ENCODE measurements at regions not wholly inside any gene's neighbourhood (a gene's known extent, or its start where the extent isn't known, plus 50 kb on each side); places are given as distances from the start of the nearest gene placed in this dataset.

DNA sequence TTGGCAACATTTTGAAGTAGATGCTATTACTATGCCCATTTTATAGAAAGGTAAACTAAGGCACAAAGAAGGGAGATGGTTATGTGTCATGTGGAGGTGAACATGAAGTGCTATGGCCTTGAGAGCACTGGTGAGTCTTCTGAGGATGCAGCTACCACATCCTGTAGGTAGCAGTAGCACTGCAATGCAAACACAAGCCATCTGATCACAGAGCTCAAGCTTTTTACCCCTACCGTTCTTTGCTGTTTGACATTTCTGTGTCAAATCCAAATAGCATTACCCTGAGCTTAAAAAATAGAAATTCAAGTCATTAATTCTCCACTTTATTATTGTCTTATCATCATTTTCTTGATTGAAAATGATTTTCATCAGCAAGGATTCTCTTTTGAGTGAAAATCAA, 382.9 kb downstream of the KCTD12 start:
- H3K27ac Mint-ChIP-seq = no peak overlapping the region
- H3K4ac ChIP-seq (ENCODE audit: low read depth, low read length) = no peak overlapping the region
- no peak overlapping the region for H2BK15ac ChIP-seq (ENCODE audit: low read depth, low read length)
- H2BK20ac ChIP-seq (ENCODE audit: low read depth, low read length, poor library complexity, severe bottlenecking) = no peak overlapping the region
- H3K27me3 Mint-ChIP-seq (ENCODE audit: low read depth) = no peaks in the 10 kb centered on the region; the same call in 1 of the 2 replicates
- no peak overlapping the region for H3K14ac ChIP-seq (ENCODE audit: insufficient read depth, low read length)
- H2AK5ac ChIP-seq (ENCODE audit: insufficient read length, low read length) = no peak overlapping the region
- peaks cover 3 to 10% of the 10 kb centered on the region in 2 experiments for H3K4me1 Mint-ChIP-seq
- no peak overlapping the region for H3K27ac ChIP-seq (ENCODE audit: insufficient read length, low read depth, low read length)
- no peak overlapping the region for H3K4me2 ChIP-seq (ENCODE audit: insufficient read depth, insufficient read length, low read length)
- no peaks in the 10 kb centered on the region for H3K4me1 ChIP-seq (ENCODE audit: insufficient read depth, low read length)
- H3K23ac ChIP-seq (ENCODE audit: insufficient read length, low read depth, low read length) = no peak overlapping the region
- no peak overlapping the region for H2AFZ ChIP-seq (ENCODE audit: low read length)
- H3K79me1 ChIP-seq (ENCODE audit: insufficient read depth, low read depth, low read length, poor library complexity, severe bottlenecking) = no peaks in the 10 kb centered on the region
- H3K79me2 ChIP-seq (ENCODE audit: insufficient read depth, low read length) = no peaks in the 10 kb centered on the region
- no peak overlapping the region for H4K5ac ChIP-seq (ENCODE audit: insufficient read length, low read depth, low read length)
- no peaks in the 10 kb centered on the region for H3K23me2 ChIP-seq (ENCODE audit: insufficient read length, low read depth, low read length, poor library complexity, severe bottlenecking)
- H3K9ac ChIP-seq (ENCODE audit: extremely low read depth, insufficient read length, low read length) = no peak overlapping the region
- H3K36me3 Mint-ChIP-seq (ENCODE audit: insufficient read depth in 1 of 3, low read depth in 3 of 3) = no peaks in the 10 kb centered on the region
- H3K27me3 ChIP-seq (ENCODE audit: insufficient read depth, low read length) = no peaks in the 10 kb centered on the region
- no peak overlapping the region for H2BK12ac ChIP-seq (ENCODE audit: insufficient read length, low read depth, low read length)
- DNase-seq = no peak
- WGBS (ENCODE audit: extremely low coverage, insufficient read length, low lambda C conversion rate) = no CpG with 5 or more reads among the region's 1 CpG
- H2BK5ac ChIP-seq (ENCODE audit: insufficient read length, low read length) = no peak overlapping the region
- H4K91ac ChIP-seq (ENCODE audit: insufficient read length, low read depth, low read length) = no peak overlapping the region
- no peak overlapping the region for H3T11ph ChIP-seq (ENCODE audit: low read length)
- no peak overlapping the region for H3K56ac ChIP-seq (ENCODE audit: insufficient read length, low read depth, low read length)
- no peak overlapping the region for H3K18ac ChIP-seq (ENCODE audit: insufficient read length, low read depth, low read length)
- H3K9me3 ChIP-seq (ENCODE audit: control insufficient read depth, low read depth, low read length) = no peaks in the 10 kb centered on the region
- TF ChIP-seq, protein P1, sequence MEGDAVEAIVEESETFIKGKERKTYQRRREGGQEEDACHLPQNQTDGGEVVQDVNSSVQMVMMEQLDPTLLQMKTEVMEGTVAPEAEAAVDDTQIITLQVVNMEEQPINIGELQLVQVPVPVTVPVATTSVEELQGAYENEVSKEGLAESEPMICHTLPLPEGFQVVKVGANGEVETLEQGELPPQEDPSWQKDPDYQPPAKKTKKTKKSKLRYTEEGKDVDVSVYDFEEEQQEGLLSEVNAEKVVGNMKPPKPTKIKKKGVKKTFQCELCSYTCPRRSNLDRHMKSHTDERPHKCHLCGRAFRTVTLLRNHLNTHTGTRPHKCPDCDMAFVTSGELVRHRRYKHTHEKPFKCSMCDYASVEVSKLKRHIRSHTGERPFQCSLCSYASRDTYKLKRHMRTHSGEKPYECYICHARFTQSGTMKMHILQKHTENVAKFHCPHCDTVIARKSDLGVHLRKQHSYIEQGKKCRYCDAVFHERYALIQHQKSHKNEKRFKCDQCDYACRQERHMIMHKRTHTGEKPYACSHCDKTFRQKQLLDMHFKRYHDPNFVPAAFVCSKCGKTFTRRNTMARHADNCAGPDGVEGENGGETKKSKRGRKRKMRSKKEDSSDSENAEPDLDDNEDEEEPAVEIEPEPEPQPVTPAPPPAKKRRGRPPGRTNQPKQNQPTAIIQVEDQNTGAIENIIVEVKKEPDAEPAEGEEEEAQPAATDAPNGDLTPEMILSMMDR (conservative IDR thresholded peaks at IDR 0.05) = no peak
- no peaks in the 10 kb centered on the region for H4K20me1 ChIP-seq (ENCODE audit: control insufficient read depth, insufficient read depth, insufficient read length)
- no peak overlapping the region for H3K4me3 Mint-ChIP-seq
- H4K8ac ChIP-seq (replicated peaks; ENCODE audit: insufficient read length, low read depth, low read length) = no peak overlapping the region
- H2BK120ac ChIP-seq (ENCODE audit: low read depth, low read length, poor library complexity, severe bottlenecking) = no peak overlapping the region
- H3K9me3 Mint-ChIP-seq = no peaks in the 10 kb centered on the region; a peak in 1 of 5 replicates
